ENCODE measurements at regions not wholly inside any gene's neighbourhood (a gene's known extent, or its start where the extent isn't known, plus 50 kb on each side); places are given as distances from the start of the nearest gene placed in this dataset.

DNA sequence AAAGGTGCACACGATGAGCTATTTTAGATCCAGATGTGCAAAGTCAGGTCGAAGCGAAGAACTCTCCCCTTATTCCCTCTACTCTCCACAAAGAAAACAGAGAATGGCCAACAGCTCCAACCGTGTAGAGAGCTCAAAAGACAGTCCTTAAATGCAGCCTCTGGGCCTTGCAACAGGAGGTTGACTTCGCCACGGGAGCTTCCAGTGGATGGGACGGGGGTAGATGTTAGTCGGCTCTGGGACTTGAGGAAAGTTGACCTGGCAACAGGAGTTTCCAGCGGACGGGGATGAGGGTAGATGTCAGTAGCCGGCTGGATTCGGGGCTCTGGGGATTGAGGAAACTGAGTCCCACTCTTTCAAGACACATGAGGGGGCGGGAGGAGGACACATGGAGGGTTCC lies 450.4 kb downstream of the BRD1 start:
- TF ChIP-seq CTCF (CRISPR knock-in tag; IDR thresholded peaks at IDR 0.05) (no peak), MYNN (CRISPR knock-in tag; IDR thresholded peaks at IDR 0.05; ENCODE audit: low read depth) (no peak), HMGXB4 (CRISPR knock-in tag; IDR thresholded peaks at IDR 0.05; ENCODE audit: borderline replicate concordance in 1 of 2, low read depth in 1 of 2) (no peak), EZH2 (conservative IDR thresholded peaks at IDR 0.05; ENCODE audit: low read depth, low read length) (no peak), HINFP (CRISPR knock-in tag; IDR thresholded peaks at IDR 0.05; ENCODE audit: low read depth) (no peak), FOXJ3 (CRISPR knock-in tag; IDR thresholded peaks at IDR 0.05; ENCODE audit: borderline replicate concordance) (no peak), FOXP4 (CRISPR knock-in tag; IDR thresholded peaks at IDR 0.05) (no peak), CBX1 (IDR thresholded peaks at IDR 0.05; ENCODE audit: low read depth) (no peak), TRIM24 (CRISPR knock-in tag; IDR thresholded peaks at IDR 0.05) (no peak), NR2C2 (CRISPR knock-in tag; IDR thresholded peaks at IDR 0.05; ENCODE audit: borderline replicate concordance) (no peak), ARID2 (CRISPR knock-in tag; IDR thresholded peaks at IDR 0.05; ENCODE audit: borderline replicate concordance) (no peak)
- TF ChIP-seq, protein P1, sequence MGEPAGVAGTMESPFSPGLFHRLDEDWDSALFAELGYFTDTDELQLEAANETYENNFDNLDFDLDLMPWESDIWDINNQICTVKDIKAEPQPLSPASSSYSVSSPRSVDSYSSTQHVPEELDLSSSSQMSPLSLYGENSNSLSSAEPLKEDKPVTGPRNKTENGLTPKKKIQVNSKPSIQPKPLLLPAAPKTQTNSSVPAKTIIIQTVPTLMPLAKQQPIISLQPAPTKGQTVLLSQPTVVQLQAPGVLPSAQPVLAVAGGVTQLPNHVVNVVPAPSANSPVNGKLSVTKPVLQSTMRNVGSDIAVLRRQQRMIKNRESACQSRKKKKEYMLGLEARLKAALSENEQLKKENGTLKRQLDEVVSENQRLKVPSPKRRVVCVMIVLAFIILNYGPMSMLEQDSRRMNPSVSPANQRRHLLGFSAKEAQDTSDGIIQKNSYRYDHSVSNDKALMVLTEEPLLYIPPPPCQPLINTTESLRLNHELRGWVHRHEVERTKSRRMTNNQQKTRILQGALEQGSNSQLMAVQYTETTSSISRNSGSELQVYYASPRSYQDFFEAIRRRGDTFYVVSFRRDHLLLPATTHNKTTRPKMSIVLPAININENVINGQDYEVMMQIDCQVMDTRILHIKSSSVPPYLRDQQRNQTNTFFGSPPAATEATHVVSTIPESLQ (CRISPR knock-in tag; conservative IDR thresholded peaks at IDR 0.05) = no peak
- TF ChIP-seq, protein P2, sequence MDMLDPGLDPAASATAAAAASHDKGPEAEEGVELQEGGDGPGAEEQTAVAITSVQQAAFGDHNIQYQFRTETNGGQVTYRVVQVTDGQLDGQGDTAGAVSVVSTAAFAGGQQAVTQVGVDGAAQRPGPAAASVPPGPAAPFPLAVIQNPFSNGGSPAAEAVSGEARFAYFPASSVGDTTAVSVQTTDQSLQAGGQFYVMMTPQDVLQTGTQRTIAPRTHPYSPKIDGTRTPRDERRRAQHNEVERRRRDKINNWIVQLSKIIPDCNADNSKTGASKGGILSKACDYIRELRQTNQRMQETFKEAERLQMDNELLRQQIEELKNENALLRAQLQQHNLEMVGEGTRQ (IDR thresholded peaks at IDR 0.05; ENCODE audit: low read depth, low read length) = no peak
- TF ChIP-seq, protein P2 (CRISPR knock-in tag; IDR thresholded peaks at IDR 0.05; ENCODE audit: borderline replicate concordance) = no peak

All from HepG2 (cell line).